ENCODE measurements at regions not wholly inside any gene's neighbourhood (a gene's known extent, or its start where the extent isn't known, plus 50 kb on each side); places are given as distances from the start of the nearest gene placed in this dataset.

- TF ChIP-seq EZH2phosphoT487 (IDR thresholded peaks at IDR 0.05; ENCODE audit: insufficient read depth, low read depth), result no peak
- TF ChIP-seq EZH2 (IDR thresholded peaks at IDR 0.05; ENCODE audit: insufficient read depth, poor library complexity, severe bottlenecking), result no peak
Observed at GRCh38 chr15:96255599-96255998, 74.9 kb upstream of the NR2F2 start.

Measured in GM23248 (cell line).